DND-41 (cell line): ENCODE measurements at regions not wholly inside any gene's neighbourhood (a gene's known extent, or its start where the extent isn't known, plus 50 kb on each side); places are given as distances from the start of the nearest gene placed in this dataset.

ENCODE experiments used
- ATAC-seq: fragments of 200-7000 bp; cut with Tn5 transposase; 3 replicates; pipeline ENCODE4 v1.9.1; 2021; ENCODE audit warnings: low read depth; ENCODE audit not compliant: insufficient read depth
- DNase-seq: peaks from one replicate; pipeline ENCODE4 v3.0.0-alpha.2; 2020
- H2AFZ ChIP-seq: 2 replicates; pipeline ENCODE4 v1.6.0; 2012; ENCODE audit warnings: low read depth, low read length
- H3K27ac ChIP-seq: 2 replicates; pipeline ENCODE4 v1.5.1; 2012; ENCODE audit warnings: low read length, inconsistent platforms
- H3K27me3 ChIP-seq: fragments of 200-600 bp; sonication (generic); 2 replicates; pipeline ENCODE4 v1.6.0; 2012; ENCODE audit warnings: low read length, mild to moderate bottlenecking, inconsistent platforms; ENCODE audit not compliant: insufficient read depth, poor library complexity
- H3K36me3 ChIP-seq: 2 replicates; pipeline ENCODE4 v1.5.1; 2012; ENCODE audit warnings: low read length, inconsistent platforms; ENCODE audit not compliant: insufficient read depth
- H3K4me1 ChIP-seq: 2 replicates; pipeline ENCODE4 v1.5.1; 2012; ENCODE audit warnings: mild to moderate bottlenecking, low read length; ENCODE audit not compliant: insufficient read depth
- H3K4me2 ChIP-seq: 2 replicates; pipeline ENCODE4 v1.6.0; 2012; ENCODE audit warnings: mild to moderate bottlenecking, moderate library complexity, low read length, inconsistent platforms; ENCODE audit not compliant: insufficient read depth
- H3K4me3 ChIP-seq, 2 experiments: fragments of 200-600 bp in 1 of 2; shearing (Covaris generic) in 1 of 2; 2 replicates each; pipeline ENCODE4 v1.5.1; 2012 to 2016; ENCODE audit warnings: inconsistent platforms in 2 of 2, low read length in 2 of 2, mild to moderate bottlenecking in 2 of 2, low read depth in 1 of 2, moderate library complexity in 1 of 2
- H3K79me2 ChIP-seq: 2 replicates; pipeline ENCODE4 v1.6.0; 2012; ENCODE audit warnings: low read length, inconsistent platforms; ENCODE audit not compliant: insufficient read depth
- H3K9ac ChIP-seq: 2 replicates; pipeline ENCODE4 v1.6.0; 2012; ENCODE audit warnings: low read depth, mild to moderate bottlenecking, inconsistent platforms, low read length, moderate library complexity
- H3K9me3 ChIP-seq: 2 replicates; pipeline ENCODE4 v1.5.1; 2012; ENCODE audit warnings: low read length, moderate library complexity, mild to moderate bottlenecking, inconsistent platforms; ENCODE audit not compliant: insufficient read depth, severe bottlenecking
- H4K20me1 ChIP-seq: 2 replicates; pipeline ENCODE4 v1.6.0; 2012; ENCODE audit warnings: low read length; ENCODE audit not compliant: insufficient read depth
- CTCF ChIP-seq: IDR thresholded peaks from 2 replicates; pipeline ENCODE4 v1.5.1; 2012; ENCODE audit warnings: borderline replicate concordance, low read length, moderate library complexity, mild to moderate bottlenecking; ENCODE audit not compliant: poor library complexity, severe bottlenecking; ENCODE audit errors: extremely low read depth
- EZH2 ChIP-seq: IDR thresholded peaks from 3 replicates; pipeline ENCODE4 v1.6.1; 2012; ENCODE audit warnings: borderline replicate concordance, low read depth, mild to moderate bottlenecking, moderate library complexity, low read length, inconsistent platforms; ENCODE audit not compliant: severe bottlenecking

GRCh38 chr6:63458480-63459115 lies 113.7 kb upstream of the LOC128125822 start:
- Histone ChIP-seq H3K4me2 (no peak overlapping the region), H3K4me1 (no peaks in the 10 kb centered on the region), H3K9me3 (no peaks in the 10 kb centered on the region), H3K4me3 (no peak overlapping the region), H3K36me3 (no peaks in the 10 kb centered on the region), H3K9ac (no peak overlapping the region), H3K27ac (no peak overlapping the region), H4K20me1 (no peaks in the 10 kb centered on the region), H3K27me3 (no peaks in the 10 kb centered on the region), H2AFZ (no peak overlapping the region), H3K79me2 (no peaks in the 10 kb centered on the region)
- no peak for DNase-seq
- no peak for ATAC-seq
- TF ChIP-seq EZH2 (no peak), CTCF (no peak)

GRCh38 chr6:63459814-63460213 lies 112.5 kb upstream of the LOC128125822 start:
- H3K9ac ChIP-seq: no peak overlapping the region
- H3K27me3 ChIP-seq: no peaks in the 10 kb centered on the region
- H3K4me2 ChIP-seq: no peak overlapping the region
- no peaks in the 10 kb centered on the region for H4K20me1 ChIP-seq
- H3K27ac ChIP-seq: no peak overlapping the region
- H3K4me1 ChIP-seq: no peaks in the 10 kb centered on the region
- H3K4me3 ChIP-seq: no peak overlapping the region
- no peak for ATAC-seq
- H2AFZ ChIP-seq: no peak overlapping the region
- no peak for TF ChIP-seq EZH2
- no peak for TF ChIP-seq CTCF
- H3K9me3 ChIP-seq: no peaks in the 10 kb centered on the region
- no peaks in the 10 kb centered on the region for H3K36me3 ChIP-seq
- DNase-seq: no peak
- no peaks in the 10 kb centered on the region for H3K79me2 ChIP-seq

GRCh38 chr6:63460971-63461370 lies 111.3 kb upstream of the LOC128125822 start:
- no peak overlapping the region for H3K9ac ChIP-seq
- H3K9me3 ChIP-seq: no peaks in the 10 kb centered on the region
- H3K4me2 ChIP-seq: no peak overlapping the region
- H3K27ac ChIP-seq: no peak overlapping the region
- no peaks in the 10 kb centered on the region for H3K27me3 ChIP-seq
- TF ChIP-seq CTCF: no peak
- TF ChIP-seq EZH2: no peak
- H3K4me1 ChIP-seq: no peaks in the 10 kb centered on the region
- H3K4me3 ChIP-seq: no peak overlapping the region
- H3K36me3 ChIP-seq: no peaks in the 10 kb centered on the region
- H4K20me1 ChIP-seq: no peaks in the 10 kb centered on the region
- DNase-seq (no peak), ATAC-seq (no peak)
- no peaks in the 10 kb centered on the region for H3K79me2 ChIP-seq
- H2AFZ ChIP-seq: no peak overlapping the region
